Activated B cell treated with CpG ODN at 0.5 μM for 24 hours (primary cell): ENCODE measurements at regions not wholly inside any gene's neighbourhood (a gene's known extent, or its start where the extent isn't known, plus 50 kb on each side); places are given as distances from the start of the nearest gene placed in this dataset.
"Not testable (repeated sequence)": the region's sequence is repeated elsewhere in the genome, so short reads cannot be mapped to it uniquely, and the experiment has no call there.

Experiments
- ATAC-seq: fragments of 200-7000 bp; cut with Tn5 transposase; one replicate; pipeline ENCODE4 v1.10.0; 2021; ENCODE audit warnings: low read depth, mild to moderate bottlenecking, moderate library complexity
- CTCF ChIA-PET: fragments of 350-600 bp; sonication (Branson Sonifier 250); formaldehyde crosslinking; loops from one replicate; lab custom pipeline; 2021; ENCODE audit warnings: antibody characterized with exemption; lab: Charles Lee
- POLR2A ChIA-PET: fragments of 350-600 bp; sonication (Branson Sonifier 250); formaldehyde crosslinking; loops from one replicate; lab custom pipeline; 2021; ENCODE audit warnings: antibody characterized with exemption; lab: Charles Lee
- DNase-seq: peaks from one replicate; pipeline ENCODE4 v3.0.0; 2022
- H3K27ac Mint-ChIP-seq: one replicate; pipeline ENCODE4 v1.8.0; 2020; ENCODE audit warnings: mixed read lengths
- H3K27me3 Mint-ChIP-seq: one replicate; pipeline ENCODE4 v1.8.0; 2021; ENCODE audit warnings: mixed read lengths
- H3K36me3 Mint-ChIP-seq: one replicate; pipeline ENCODE4 v1.8.0; 2021; ENCODE audit warnings: low read depth, mixed read lengths
- H3K4me1 Mint-ChIP-seq: one replicate; pipeline ENCODE4 v1.8.0; 2021; ENCODE audit warnings: mixed read lengths
- H3K4me3 Mint-ChIP-seq: one replicate; pipeline ENCODE4 v1.8.0; 2020; ENCODE audit warnings: mild to moderate bottlenecking, mixed read lengths
- H3K9me3 Mint-ChIP-seq: one replicate; pipeline ENCODE4 v1.8.0; 2020; ENCODE audit warnings: mixed read lengths
- intact Hi-C: fragments of 100-400 bp; cut with micrococcal nuclease; formaldehyde crosslinking; loops from one replicate; pipeline ENCODE4 v1.15.1; 2024

GRCh38 chr14:19096467-19096866 is 129.2 kb downstream of the POTEM start:
- H3K9me3 Mint-ChIP-seq, H3K36me3 Mint-ChIP-seq, DNase-seq, H3K27ac Mint-ChIP-seq, H3K27me3 Mint-ChIP-seq, intact Hi-C loops, POLR2A ChIA-PET, ATAC-seq, H3K4me1 Mint-ChIP-seq, CTCF ChIA-PET, H3K4me3 Mint-ChIP-seq: not testable (repeated sequence)

- H3K36me3 Mint-ChIP-seq, ATAC-seq, H3K4me1 Mint-ChIP-seq, H3K27me3 Mint-ChIP-seq, DNase-seq, H3K27ac Mint-ChIP-seq, H3K4me3 Mint-ChIP-seq, POLR2A ChIA-PET, CTCF ChIA-PET, H3K9me3 Mint-ChIP-seq, intact Hi-C loops: not testable (repeated sequence)
Measured at GRCh38 chr14:19096876-19097275, 129.6 kb downstream of the POTEM start.

- H3K9me3 Mint-ChIP-seq, H3K36me3 Mint-ChIP-seq, H3K27me3 Mint-ChIP-seq, POLR2A ChIA-PET, DNase-seq, intact Hi-C loops, H3K27ac Mint-ChIP-seq, H3K4me3 Mint-ChIP-seq, CTCF ChIA-PET, ATAC-seq, H3K4me1 Mint-ChIP-seq: not testable (repeated sequence)
Measured at GRCh38 chr14:19097306-19097705, 130.1 kb downstream of the POTEM start.

GRCh38 chr14:19097750-19098149 is 130.5 kb downstream of the POTEM start:
- H3K4me3 Mint-ChIP-seq, H3K36me3 Mint-ChIP-seq, CTCF ChIA-PET, ATAC-seq, POLR2A ChIA-PET, H3K27ac Mint-ChIP-seq, H3K4me1 Mint-ChIP-seq, DNase-seq, H3K9me3 Mint-ChIP-seq, intact Hi-C loops, H3K27me3 Mint-ChIP-seq: not testable (repeated sequence)

GRCh38 chr14:19098230-19098629 is 131.0 kb downstream of the POTEM start:
- H3K27ac Mint-ChIP-seq, H3K27me3 Mint-ChIP-seq, H3K4me1 Mint-ChIP-seq, intact Hi-C loops, POLR2A ChIA-PET, H3K36me3 Mint-ChIP-seq, H3K4me3 Mint-ChIP-seq, DNase-seq, CTCF ChIA-PET, H3K9me3 Mint-ChIP-seq, ATAC-seq: not testable (repeated sequence)

GRCh38 chr14:19098732-19099131 is 131.5 kb downstream of the POTEM start:
- ATAC-seq, H3K36me3 Mint-ChIP-seq, DNase-seq, intact Hi-C loops, H3K27me3 Mint-ChIP-seq, H3K27ac Mint-ChIP-seq, H3K9me3 Mint-ChIP-seq, H3K4me3 Mint-ChIP-seq, H3K4me1 Mint-ChIP-seq, POLR2A ChIA-PET, CTCF ChIA-PET: not testable (repeated sequence)

- H3K36me3 Mint-ChIP-seq, intact Hi-C loops, POLR2A ChIA-PET, H3K27ac Mint-ChIP-seq, ATAC-seq, H3K27me3 Mint-ChIP-seq, DNase-seq, H3K4me1 Mint-ChIP-seq, CTCF ChIA-PET, H3K4me3 Mint-ChIP-seq, H3K9me3 Mint-ChIP-seq: not testable (repeated sequence)
Measured at GRCh38 chr14:19099336-19099735, 132.1 kb downstream of the POTEM start.

GRCh38 chr14:19099939-19100338 is 132.7 kb downstream of the POTEM start:
- H3K4me1 Mint-ChIP-seq, H3K27me3 Mint-ChIP-seq, POLR2A ChIA-PET, H3K4me3 Mint-ChIP-seq, ATAC-seq, CTCF ChIA-PET, H3K36me3 Mint-ChIP-seq, H3K27ac Mint-ChIP-seq, intact Hi-C loops, DNase-seq, H3K9me3 Mint-ChIP-seq: not testable (repeated sequence)

- H3K4me1 Mint-ChIP-seq, CTCF ChIA-PET, ATAC-seq, H3K4me3 Mint-ChIP-seq, H3K27ac Mint-ChIP-seq, H3K36me3 Mint-ChIP-seq, DNase-seq, intact Hi-C loops, H3K27me3 Mint-ChIP-seq, POLR2A ChIA-PET, H3K9me3 Mint-ChIP-seq: not testable (repeated sequence)
Measured at GRCh38 chr14:19105551-19105950, 138.3 kb downstream of the POTEM start.

- H3K4me1 Mint-ChIP-seq, H3K36me3 Mint-ChIP-seq, H3K9me3 Mint-ChIP-seq, CTCF ChIA-PET, H3K27ac Mint-ChIP-seq, ATAC-seq, H3K4me3 Mint-ChIP-seq, DNase-seq, intact Hi-C loops, POLR2A ChIA-PET, H3K27me3 Mint-ChIP-seq: not testable (repeated sequence)
Measured at GRCh38 chr14:19109887-19110286, 142.7 kb downstream of the POTEM start.

- H3K4me3 Mint-ChIP-seq, H3K4me1 Mint-ChIP-seq, DNase-seq, H3K36me3 Mint-ChIP-seq, H3K27me3 Mint-ChIP-seq, CTCF ChIA-PET, ATAC-seq, H3K9me3 Mint-ChIP-seq, H3K27ac Mint-ChIP-seq, POLR2A ChIA-PET, intact Hi-C loops: not testable (repeated sequence)
Measured at GRCh38 chr14:19120383-19120782, 153.1 kb downstream of the POTEM start.

- not testable (repeated sequence) for H3K9me3 Mint-ChIP-seq
Measured at GRCh38 chr14:19126269-19127051, 159.2 kb downstream of the POTEM start.

More at GRCh38 chr14:19126269-19127051, 159.2 kb downstream of the POTEM start:
- H3K4me3 Mint-ChIP-seq, H3K27me3 Mint-ChIP-seq, intact Hi-C loops, POLR2A ChIA-PET, DNase-seq, ATAC-seq, H3K27ac Mint-ChIP-seq, H3K36me3 Mint-ChIP-seq, H3K4me1 Mint-ChIP-seq, CTCF ChIA-PET: not testable (repeated sequence)
